ENCODE measurements at regions not wholly inside any gene's neighbourhood (a gene's known extent, or its start where the extent isn't known, plus 50 kb on each side); places are given as distances from the start of the nearest gene placed in this dataset.

GRCh38 chr2:83582589-83582988 is 876.5 kb downstream of the SUCLG1 start:
- no peak for TF ChIP-seq YY1 (IDR thresholded peaks at IDR 0.05; ENCODE audit: insufficient read depth, insufficient read length)
- TF ChIP-seq SUZ12 (IDR thresholded peaks at IDR 0.05; ENCODE audit: extremely low read depth, insufficient read depth, insufficient read length), result no peak
- TF ChIP-seq ZNF274 (IDR thresholded peaks at IDR 0.05; ENCODE audit: low read depth, low read length), result no peak

Data from NT2/D1 (cell line).